ENCODE measurements at regions not wholly inside any gene's neighbourhood (a gene's known extent, or its start where the extent isn't known, plus 50 kb on each side); places are given as distances from the start of the nearest gene placed in this dataset.

DNA sequence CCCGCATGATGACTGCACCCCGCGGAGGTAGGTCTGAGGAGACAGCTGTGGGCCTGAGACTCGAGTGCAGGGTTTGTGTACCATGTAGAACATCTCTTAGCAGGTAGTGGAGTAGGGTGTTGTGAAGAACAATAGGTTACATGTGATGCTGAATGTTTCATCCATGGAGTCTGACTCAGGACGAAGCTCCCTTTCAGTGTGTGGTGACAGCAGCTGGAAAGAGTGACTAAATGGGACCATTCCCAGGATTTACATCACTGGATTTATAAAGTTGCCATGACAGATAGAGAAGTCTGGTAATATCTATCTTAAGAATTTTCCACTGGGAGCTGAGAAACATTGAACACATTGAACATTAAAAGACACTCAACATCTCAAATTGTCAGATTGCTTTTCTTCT, 259.6 kb upstream of the RGS6 start:
- TF ChIP-seq, protein P1, sequence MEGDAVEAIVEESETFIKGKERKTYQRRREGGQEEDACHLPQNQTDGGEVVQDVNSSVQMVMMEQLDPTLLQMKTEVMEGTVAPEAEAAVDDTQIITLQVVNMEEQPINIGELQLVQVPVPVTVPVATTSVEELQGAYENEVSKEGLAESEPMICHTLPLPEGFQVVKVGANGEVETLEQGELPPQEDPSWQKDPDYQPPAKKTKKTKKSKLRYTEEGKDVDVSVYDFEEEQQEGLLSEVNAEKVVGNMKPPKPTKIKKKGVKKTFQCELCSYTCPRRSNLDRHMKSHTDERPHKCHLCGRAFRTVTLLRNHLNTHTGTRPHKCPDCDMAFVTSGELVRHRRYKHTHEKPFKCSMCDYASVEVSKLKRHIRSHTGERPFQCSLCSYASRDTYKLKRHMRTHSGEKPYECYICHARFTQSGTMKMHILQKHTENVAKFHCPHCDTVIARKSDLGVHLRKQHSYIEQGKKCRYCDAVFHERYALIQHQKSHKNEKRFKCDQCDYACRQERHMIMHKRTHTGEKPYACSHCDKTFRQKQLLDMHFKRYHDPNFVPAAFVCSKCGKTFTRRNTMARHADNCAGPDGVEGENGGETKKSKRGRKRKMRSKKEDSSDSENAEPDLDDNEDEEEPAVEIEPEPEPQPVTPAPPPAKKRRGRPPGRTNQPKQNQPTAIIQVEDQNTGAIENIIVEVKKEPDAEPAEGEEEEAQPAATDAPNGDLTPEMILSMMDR (IDR thresholded peaks at IDR 0.05; ENCODE audit: low read depth, low read length, missing input control) = no peak
- no peak for TF ChIP-seq JUND (IDR thresholded peaks at IDR 0.05)
- no peak for TF ChIP-seq GABPA (IDR thresholded peaks at IDR 0.05 in 1 of 2, conservative IDR thresholded peaks at IDR 0.05 in 1 of 2)
- TF ChIP-seq, protein P2, sequence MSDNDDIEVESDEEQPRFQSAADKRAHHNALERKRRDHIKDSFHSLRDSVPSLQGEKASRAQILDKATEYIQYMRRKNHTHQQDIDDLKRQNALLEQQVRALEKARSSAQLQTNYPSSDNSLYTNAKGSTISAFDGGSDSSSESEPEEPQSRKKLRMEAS (IDR thresholded peaks at IDR 0.05) = no peak
- no peak for TF ChIP-seq RAD21 (IDR thresholded peaks at IDR 0.05)
- TF ChIP-seq, protein P3, sequence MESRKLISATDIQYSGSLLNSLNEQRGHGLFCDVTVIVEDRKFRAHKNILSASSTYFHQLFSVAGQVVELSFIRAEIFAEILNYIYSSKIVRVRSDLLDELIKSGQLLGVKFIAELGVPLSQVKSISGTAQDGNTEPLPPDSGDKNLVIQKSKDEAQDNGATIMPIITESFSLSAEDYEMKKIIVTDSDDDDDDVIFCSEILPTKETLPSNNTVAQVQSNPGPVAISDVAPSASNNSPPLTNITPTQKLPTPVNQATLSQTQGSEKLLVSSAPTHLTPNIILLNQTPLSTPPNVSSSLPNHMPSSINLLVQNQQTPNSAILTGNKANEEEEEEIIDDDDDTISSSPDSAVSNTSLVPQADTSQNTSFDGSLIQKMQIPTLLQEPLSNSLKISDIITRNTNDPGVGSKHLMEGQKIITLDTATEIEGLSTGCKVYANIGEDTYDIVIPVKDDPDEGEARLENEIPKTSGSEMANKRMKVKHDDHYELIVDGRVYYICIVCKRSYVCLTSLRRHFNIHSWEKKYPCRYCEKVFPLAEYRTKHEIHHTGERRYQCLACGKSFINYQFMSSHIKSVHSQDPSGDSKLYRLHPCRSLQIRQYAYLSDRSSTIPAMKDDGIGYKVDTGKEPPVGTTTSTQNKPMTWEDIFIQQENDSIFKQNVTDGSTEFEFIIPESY (IDR thresholded peaks at IDR 0.05) = no peak
- TF ChIP-seq, protein P4, sequence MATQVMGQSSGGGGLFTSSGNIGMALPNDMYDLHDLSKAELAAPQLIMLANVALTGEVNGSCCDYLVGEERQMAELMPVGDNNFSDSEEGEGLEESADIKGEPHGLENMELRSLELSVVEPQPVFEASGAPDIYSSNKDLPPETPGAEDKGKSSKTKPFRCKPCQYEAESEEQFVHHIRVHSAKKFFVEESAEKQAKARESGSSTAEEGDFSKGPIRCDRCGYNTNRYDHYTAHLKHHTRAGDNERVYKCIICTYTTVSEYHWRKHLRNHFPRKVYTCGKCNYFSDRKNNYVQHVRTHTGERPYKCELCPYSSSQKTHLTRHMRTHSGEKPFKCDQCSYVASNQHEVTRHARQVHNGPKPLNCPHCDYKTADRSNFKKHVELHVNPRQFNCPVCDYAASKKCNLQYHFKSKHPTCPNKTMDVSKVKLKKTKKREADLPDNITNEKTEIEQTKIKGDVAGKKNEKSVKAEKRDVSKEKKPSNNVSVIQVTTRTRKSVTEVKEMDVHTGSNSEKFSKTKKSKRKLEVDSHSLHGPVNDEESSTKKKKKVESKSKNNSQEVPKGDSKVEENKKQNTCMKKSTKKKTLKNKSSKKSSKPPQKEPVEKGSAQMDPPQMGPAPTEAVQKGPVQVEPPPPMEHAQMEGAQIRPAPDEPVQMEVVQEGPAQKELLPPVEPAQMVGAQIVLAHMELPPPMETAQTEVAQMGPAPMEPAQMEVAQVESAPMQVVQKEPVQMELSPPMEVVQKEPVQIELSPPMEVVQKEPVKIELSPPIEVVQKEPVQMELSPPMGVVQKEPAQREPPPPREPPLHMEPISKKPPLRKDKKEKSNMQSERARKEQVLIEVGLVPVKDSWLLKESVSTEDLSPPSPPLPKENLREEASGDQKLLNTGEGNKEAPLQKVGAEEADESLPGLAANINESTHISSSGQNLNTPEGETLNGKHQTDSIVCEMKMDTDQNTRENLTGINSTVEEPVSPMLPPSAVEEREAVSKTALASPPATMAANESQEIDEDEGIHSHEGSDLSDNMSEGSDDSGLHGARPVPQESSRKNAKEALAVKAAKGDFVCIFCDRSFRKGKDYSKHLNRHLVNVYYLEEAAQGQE (IDR thresholded peaks at IDR 0.05) = no peak
